Ovary (tissue), 3 donors: ENCODE measurements at regions not wholly inside any gene's neighbourhood (a gene's known extent, or its start where the extent isn't known, plus 50 kb on each side); places are given as distances from the start of the nearest gene placed in this dataset.

ENCODE experiments used
- EP300 ChIP-seq: sonication (generic); formaldehyde crosslinking; IDR thresholded peaks from one replicate; pipeline ENCODE4 v1.6.1; 2017; ENCODE audit warnings: antibody characterized with exemption
- POLR2A ChIP-seq: fragments of 450-650 bp; IDR thresholded peaks from one replicate; pipeline ENCODE4 v1.6.1; 2017; ENCODE audit warnings: antibody characterized with exemption, mild to moderate bottlenecking, moderate library complexity
- TF ChIP-seq, protein P1 (sequence below), 3 donors: fragments of 450-650 bp in 2 of 3; fragments of 200-600 bp in 1 of 3; IDR thresholded peaks; one replicate each; pipeline versions ENCODE4 v1.5.1 to v1.8.0; 2016 to 2022; ENCODE audit warnings: antibody characterized with exemption in 3 of 3, mild to moderate bottlenecking in 1 of 3
- donor health status: DM: no; HTN: no; CAD: no.

DNA sequence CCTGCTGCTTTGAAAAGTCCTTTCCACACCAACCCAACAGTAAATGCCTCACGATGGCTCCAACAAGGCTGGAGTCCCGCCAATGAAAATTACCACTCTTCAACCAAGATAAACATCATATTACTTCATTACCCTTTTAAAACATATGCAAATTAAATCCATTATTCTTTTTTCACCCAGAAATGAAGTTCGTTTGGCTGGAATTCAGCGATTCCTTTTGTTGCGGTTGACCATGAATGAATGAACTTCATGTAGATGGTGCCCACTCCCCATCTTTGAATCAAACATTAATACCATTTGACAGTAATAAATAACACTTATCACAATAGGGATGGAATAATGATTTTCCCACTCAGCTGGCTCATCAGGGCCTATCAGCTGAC, 211.5 kb upstream of the TOX3 start:
- TF ChIP-seq, protein P1, sequence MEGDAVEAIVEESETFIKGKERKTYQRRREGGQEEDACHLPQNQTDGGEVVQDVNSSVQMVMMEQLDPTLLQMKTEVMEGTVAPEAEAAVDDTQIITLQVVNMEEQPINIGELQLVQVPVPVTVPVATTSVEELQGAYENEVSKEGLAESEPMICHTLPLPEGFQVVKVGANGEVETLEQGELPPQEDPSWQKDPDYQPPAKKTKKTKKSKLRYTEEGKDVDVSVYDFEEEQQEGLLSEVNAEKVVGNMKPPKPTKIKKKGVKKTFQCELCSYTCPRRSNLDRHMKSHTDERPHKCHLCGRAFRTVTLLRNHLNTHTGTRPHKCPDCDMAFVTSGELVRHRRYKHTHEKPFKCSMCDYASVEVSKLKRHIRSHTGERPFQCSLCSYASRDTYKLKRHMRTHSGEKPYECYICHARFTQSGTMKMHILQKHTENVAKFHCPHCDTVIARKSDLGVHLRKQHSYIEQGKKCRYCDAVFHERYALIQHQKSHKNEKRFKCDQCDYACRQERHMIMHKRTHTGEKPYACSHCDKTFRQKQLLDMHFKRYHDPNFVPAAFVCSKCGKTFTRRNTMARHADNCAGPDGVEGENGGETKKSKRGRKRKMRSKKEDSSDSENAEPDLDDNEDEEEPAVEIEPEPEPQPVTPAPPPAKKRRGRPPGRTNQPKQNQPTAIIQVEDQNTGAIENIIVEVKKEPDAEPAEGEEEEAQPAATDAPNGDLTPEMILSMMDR (IDR thresholded peaks at IDR 0.05) = no peak
- TF ChIP-seq POLR2A (no peak), EP300 (no peak)
